CD4-positive, alpha-beta T cell treated with Interferon gamma for 1 hour (primary cell): ENCODE measurements at regions not wholly inside any gene's neighbourhood (a gene's known extent, or its start where the extent isn't known, plus 50 kb on each side); places are given as distances from the start of the nearest gene placed in this dataset.
"Not testable (repeated sequence)": the region's sequence is repeated elsewhere in the genome, so short reads cannot be mapped to it uniquely, and the experiment has no call there.

Experiments
- DNase-seq: peaks from one replicate; pipeline ENCODE4 v3.0.0-alpha.2; 2020

GRCh38 chr13:83453723-83454122, 428.6 kb downstream of the SLITRK1 start:
- no peak for DNase-seq

- no peak for DNase-seq
Observed at GRCh38 chr13:83453300-83453699, 429.0 kb downstream of the SLITRK1 start.

GRCh38 chr13:83452292-83452950, 429.9 kb downstream of the SLITRK1 start:
- no peak for DNase-seq

GRCh38 chr13:83450591-83450990, 431.7 kb downstream of the SLITRK1 start:
- DNase-seq, result no peak

GRCh38 chr13:83449668-83450395, 432.4 kb downstream of the SLITRK1 start:
- DNase-seq, result no peak

- no peak for DNase-seq
Observed at GRCh38 chr13:83440465-83440864, 441.8 kb downstream of the SLITRK1 start.

- DNase-seq, result not testable (repeated sequence)
Observed at GRCh38 chr13:83439464-83439863, 442.8 kb downstream of the SLITRK1 start.

- DNase-seq, result no peak
Observed at GRCh38 chr13:83423861-83424260, 458.4 kb downstream of the SLITRK1 start.

GRCh38 chr13:83423381-83423780, 458.9 kb downstream of the SLITRK1 start:
- no peak for DNase-seq

- DNase-seq, result no peak
Observed at GRCh38 chr13:83414393-83414792, 467.9 kb downstream of the SLITRK1 start.

GRCh38 chr13:83386609-83387008, 495.7 kb downstream of the SLITRK1 start:
- no peak for DNase-seq

- no peak for DNase-seq
Observed at GRCh38 chr13:83378908-83379307, 503.4 kb downstream of the SLITRK1 start.

GRCh38 chr13:83377491-83377890, 504.8 kb downstream of the SLITRK1 start:
- DNase-seq, result no peak

GRCh38 chr13:83372786-83373185, 509.5 kb downstream of the SLITRK1 start:
- DNase-seq, result no peak

- DNase-seq, result no peak
Observed at GRCh38 chr13:83365723-83366122, 516.6 kb downstream of the SLITRK1 start.

GRCh38 chr13:83355041-83355440, 527.2 kb downstream of the SLITRK1 start:
- no peak for DNase-seq

- no peak for DNase-seq
Observed at GRCh38 chr13:83352391-83352790, 529.9 kb downstream of the SLITRK1 start.

- DNase-seq, result no peak
Observed at GRCh38 chr13:83350569-83350968, 531.7 kb downstream of the SLITRK1 start.

GRCh38 chr13:83344518-83344917, 537.8 kb downstream of the SLITRK1 start:
- DNase-seq, result no peak

- no peak for DNase-seq
Observed at GRCh38 chr13:83340170-83340569, 542.1 kb downstream of the SLITRK1 start.

GRCh38 chr13:83333614-83334388, 548.5 kb downstream of the SLITRK1 start:
- no peak for DNase-seq

GRCh38 chr13:83332751-83333150, 549.5 kb downstream of the SLITRK1 start:
- no peak for DNase-seq

- DNase-seq, result no peak
Observed at GRCh38 chr13:83327091-83327490, 555.2 kb downstream of the SLITRK1 start.
